NT2/D1 (cell line): ENCODE measurements at regions not wholly inside any gene's neighbourhood (a gene's known extent, or its start where the extent isn't known, plus 50 kb on each side); places are given as distances from the start of the nearest gene placed in this dataset.

Experiments used
- SUZ12 ChIP-seq: IDR thresholded peaks from 2 replicates; pipeline ENCODE4 v1.6.1; 2011; ENCODE audit not compliant: insufficient read length, insufficient read depth; ENCODE audit errors: extremely low read depth
- YY1 ChIP-seq: IDR thresholded peaks from 2 replicates; pipeline ENCODE4 v1.6.1; 2011; ENCODE audit not compliant: insufficient read length, insufficient read depth

DNA sequence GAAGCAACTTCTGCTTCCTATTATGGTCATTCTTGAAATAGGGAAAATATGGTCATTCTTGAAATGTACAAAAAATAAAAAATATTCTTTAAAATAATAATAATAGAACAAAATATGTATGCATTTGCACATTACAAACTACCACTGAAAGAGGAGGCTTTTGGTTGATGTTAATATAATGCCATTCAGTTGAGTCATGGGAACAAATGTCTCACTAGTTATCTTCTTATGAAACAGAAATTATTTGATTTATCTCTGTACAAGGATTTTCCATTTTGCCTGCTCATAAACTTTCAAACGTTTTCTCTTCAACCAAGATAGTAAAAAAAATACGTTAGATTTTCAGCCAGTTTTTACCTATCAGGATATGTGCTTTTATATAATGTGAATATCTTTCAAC, 1662.7 kb downstream of the OTOL1 start:
- no peak for TF ChIP-seq SUZ12
- no peak for TF ChIP-seq YY1
